KMS-11 (cell line): ENCODE measurements at regions not wholly inside any gene's neighbourhood (a gene's known extent, or its start where the extent isn't known, plus 50 kb on each side); places are given as distances from the start of the nearest gene placed in this dataset.

Source experiments
- H2AFZ ChIP-seq: fragments of 200-600 bp; sonication (generic); 2 replicates; pipeline ENCODE4 v1.6.1; 2016; ENCODE audit warnings: antibody characterized with exemption, mixed run types, low read depth
- H3K27ac ChIP-seq: fragments of 200-600 bp; sonication (generic); 2 replicates; pipeline ENCODE4 v1.6.1; 2016; ENCODE audit warnings: mild to moderate bottlenecking, mixed run types
- H3K27me3 ChIP-seq: fragments of 200-600 bp; sonication (generic); 2 replicates; pipeline ENCODE4 v1.6.1; 2017; ENCODE audit warnings: mild to moderate bottlenecking, low read depth, mixed run types, moderate library complexity; ENCODE audit not compliant: insufficient read depth
- H3K36me3 ChIP-seq: fragments of 200-600 bp; sonication (generic); 2 replicates; pipeline ENCODE4 v1.6.1; 2017; ENCODE audit warnings: mild to moderate bottlenecking, mixed run types; ENCODE audit not compliant: insufficient read depth
- H3K4me1 ChIP-seq: fragments of 200-600 bp; sonication (generic); 2 replicates; pipeline ENCODE4 v1.6.1; 2016; ENCODE audit warnings: mild to moderate bottlenecking, low read depth, mixed run types; ENCODE audit not compliant: poor library complexity, severe bottlenecking
- H3K4me2 ChIP-seq: fragments of 200-600 bp; sonication (generic); 2 replicates; pipeline ENCODE4 v1.7.0; 2016; ENCODE audit warnings: mild to moderate bottlenecking, mixed run types
- H3K4me3 ChIP-seq: fragments of 200-600 bp; sonication (generic); IDR thresholded peaks from 2 replicates; pipeline ENCODE4 v1.6.1; 2017; ENCODE audit warnings: low read depth, low read length, mixed read lengths; ENCODE audit not compliant: insufficient read depth
- H3K79me2 ChIP-seq: fragments of 200-600 bp; sonication (generic); 2 replicates; pipeline ENCODE4 v1.6.1; 2016; ENCODE audit warnings: low read depth, mixed run types; ENCODE audit not compliant: insufficient read depth
- H3K9ac ChIP-seq: fragments of 200-600 bp; sonication (generic); 2 replicates; pipeline ENCODE4 v1.6.1; 2016; ENCODE audit warnings: mild to moderate bottlenecking, mixed run types
- H4K20me1 ChIP-seq: fragments of 200-600 bp; sonication (generic); 2 replicates; pipeline ENCODE4 v1.6.1; 2016; ENCODE audit warnings: mild to moderate bottlenecking, mixed run types; ENCODE audit not compliant: insufficient read depth
- CTCF ChIP-seq: fragments of 200-600 bp; sonication (generic); conservative IDR thresholded peaks from 2 replicates; pipeline ENCODE4 v1.6.1; 2017; ENCODE audit warnings: low read depth, mild to moderate bottlenecking, antibody characterized with exemption, low read length, moderate library complexity, mixed read lengths

DNA sequence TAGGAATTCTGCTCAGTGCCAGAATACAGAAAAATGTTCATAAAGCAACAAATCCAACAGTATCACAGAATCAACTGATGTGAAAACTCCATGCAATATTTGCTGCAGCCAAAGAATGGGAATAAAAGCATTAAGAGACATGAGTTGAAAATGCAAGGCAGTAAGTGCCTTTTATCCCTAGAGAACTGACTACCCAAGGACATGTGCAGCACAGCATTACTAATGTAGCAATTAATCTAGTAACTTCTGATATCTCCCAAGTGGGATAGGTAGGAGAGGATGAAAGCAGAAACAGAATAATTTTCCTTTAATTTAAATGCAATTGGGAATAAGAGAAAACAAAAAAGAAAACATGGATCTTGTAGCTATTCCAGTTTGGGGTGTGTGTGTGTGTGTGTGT, 497.5 kb upstream of the CBLB start:
- Histone ChIP-seq H3K36me3 (no peaks in the 10 kb centered on the region), H4K20me1 (no peaks in the 10 kb centered on the region), H3K79me2 (no peaks in the 10 kb centered on the region), H2AFZ (no peak overlapping the region), H3K4me1 (no peaks in the 10 kb centered on the region), H3K27ac (no peak overlapping the region), H3K27me3 (no peaks in the 10 kb centered on the region), H3K9ac (no peak overlapping the region), H3K4me3 (no peak overlapping the region), H3K4me2 (no peak overlapping the region)
- no peak for TF ChIP-seq CTCF

GRCh38 chr3:106367496-106367895, 498.7 kb upstream of the CBLB start:
- H3K36me3 ChIP-seq: no peaks in the 10 kb centered on the region
- TF ChIP-seq CTCF: no peak
- H3K4me2 ChIP-seq: no peak overlapping the region

GRCh38 chr3:106371221-106371970, 502.6 kb upstream of the CBLB start:
- H3K36me3 ChIP-seq: no peaks in the 10 kb centered on the region
- no peak overlapping the region for H3K4me2 ChIP-seq
- H3K4me1 ChIP-seq: no peaks in the 10 kb centered on the region
- TF ChIP-seq CTCF: no peak
- H3K9ac ChIP-seq: no peak overlapping the region
- H4K20me1 ChIP-seq: no peaks in the 10 kb centered on the region
- no peaks in the 10 kb centered on the region for H3K79me2 ChIP-seq
- H2AFZ ChIP-seq: no peak overlapping the region
- H3K27ac ChIP-seq: no peak overlapping the region
- no peak overlapping the region for H3K4me3 ChIP-seq
- no peaks in the 10 kb centered on the region for H3K27me3 ChIP-seq

More at GRCh38 chr3:106367496-106367895, 498.7 kb upstream of the CBLB start:
- Histone ChIP-seq H3K4me3 (no peak overlapping the region), H3K27ac (no peak overlapping the region), H3K4me1 (no peaks in the 10 kb centered on the region), H3K27me3 (no peaks in the 10 kb centered on the region), H2AFZ (no peak overlapping the region), H3K79me2 (no peaks in the 10 kb centered on the region), H4K20me1 (no peaks in the 10 kb centered on the region), H3K9ac (no peak overlapping the region)

DNA sequence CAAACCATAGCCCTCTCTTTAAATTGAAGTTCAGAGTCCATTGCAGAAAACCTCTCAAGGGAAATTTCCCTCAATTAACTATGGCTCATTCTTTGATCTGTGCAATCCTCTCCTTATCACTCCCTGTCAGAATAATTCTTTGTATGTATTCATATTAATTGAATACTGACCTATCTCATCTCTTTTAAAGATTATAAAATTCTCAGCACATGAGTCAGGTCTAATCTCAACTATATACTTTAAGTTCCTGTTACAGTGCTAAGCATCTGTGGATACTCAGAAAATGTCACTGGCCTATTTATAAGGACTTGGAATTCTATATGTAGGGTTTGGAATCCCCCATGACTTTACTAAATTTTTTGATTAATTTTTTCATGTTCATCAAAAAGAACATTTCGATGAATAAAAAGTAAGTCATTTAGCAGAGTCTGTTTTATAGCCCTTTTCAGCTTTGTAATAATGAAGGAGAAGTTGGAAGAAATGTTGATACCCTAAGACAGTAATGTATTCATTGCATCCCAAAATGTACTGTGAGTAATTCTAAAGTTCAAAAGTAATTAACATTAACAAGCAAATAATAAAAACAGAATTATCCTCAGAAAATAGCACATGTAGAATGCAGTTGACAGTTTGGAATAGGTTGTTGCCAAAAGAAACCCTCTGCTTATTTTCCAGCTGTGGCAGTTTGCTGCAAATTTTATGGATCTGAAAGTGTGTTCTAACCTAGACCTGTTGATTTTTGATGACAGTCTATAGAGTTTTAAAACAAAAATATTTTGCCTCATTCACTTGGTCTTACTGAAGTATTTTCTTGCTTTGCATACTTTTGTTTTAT, 503.4 kb upstream of the CBLB start:
- Histone ChIP-seq H4K20me1 (no peaks in the 10 kb centered on the region), H3K27me3 (no peaks in the 10 kb centered on the region), H2AFZ (no peak overlapping the region), H3K36me3 (no peaks in the 10 kb centered on the region), H3K4me1 (no peaks in the 10 kb centered on the region), H3K4me3 (no peak overlapping the region), H3K9ac (no peak overlapping the region), H3K79me2 (no peaks in the 10 kb centered on the region), H3K4me2 (no peak overlapping the region), H3K27ac (no peak overlapping the region)
- TF ChIP-seq CTCF: no peak
